Caco-2 (cell line): ENCODE measurements at regions not wholly inside any gene's neighbourhood (a gene's known extent, or its start where the extent isn't known, plus 50 kb on each side); places are given as distances from the start of the nearest gene placed in this dataset.

ENCODE experiments used
- BruUV-seq: library from RNA; stranded (reverse); fragments of 400-500 nt; replicated peaks from 2 replicates; lab custom pipeline; 2021; lab: Mats Ljungman, UMichigan
- CTCF ChIA-PET: fragments of 300-600 bp; sonication (Branson Sonifier 250); formaldehyde crosslinking; loops from one replicate; lab custom pipeline; 2022; ENCODE audit warnings: antibody characterized with exemption; lab: Charles Lee
- POLR2A ChIA-PET: fragments of 300-600 bp; sonication (Branson Sonifier 250); formaldehyde crosslinking; loops from one replicate; lab custom pipeline; 2022; ENCODE audit warnings: antibody characterized with exemption; lab: Charles Lee
- DNase-seq, 2 experiments: peaks; one replicate each; pipeline versions ENCODE4 v3.0.0 to v3.0.0-alpha.2; 2020 to 2022
- H3K27me3 ChIP-seq: replicated peaks from 2 replicates; pipeline ENCODE4 v1.6.0; 2011; ENCODE audit warnings: low read length; ENCODE audit not compliant: control insufficient read depth, insufficient read depth
- H3K36me3 ChIP-seq: 2 replicates; pipeline ENCODE4 v1.5.1; 2011; ENCODE audit warnings: low read length; ENCODE audit not compliant: control insufficient read depth, insufficient read depth
- H3K4me1 ChIP-seq: fragments of 250-450 bp; sonication (Bioruptor Pico); 2 replicates; pipeline ENCODE4 v1.5.1; 2020; ENCODE audit warnings: mild to moderate bottlenecking
- H3K4me3 ChIP-seq: 2 replicates; pipeline ENCODE4 v1.5.1; 2011; ENCODE audit warnings: low read depth, mild to moderate bottlenecking, control low read depth, low read length
- H3K9me3 ChIP-seq: fragments of 250-450 bp; sonication (Bioruptor Pico); 2 replicates; pipeline ENCODE4 v1.5.1; 2020; ENCODE audit warnings: mild to moderate bottlenecking, moderate library complexity
- H3K27ac Mint-ChIP-seq: one replicate; pipeline ENCODE4 v1.8.0; 2022; ENCODE audit warnings: mixed read lengths; ENCODE audit not compliant: unreplicated experiment
- H3K27me3 Mint-ChIP-seq: one replicate; pipeline ENCODE4 v1.8.0; 2022; ENCODE audit warnings: mixed read lengths; ENCODE audit not compliant: insufficient read depth, unreplicated experiment
- H3K36me3 Mint-ChIP-seq: one replicate; pipeline ENCODE4 v1.8.0; 2022; ENCODE audit warnings: mild to moderate bottlenecking, mixed read lengths; ENCODE audit not compliant: insufficient read depth, unreplicated experiment
- H3K4me1 Mint-ChIP-seq: one replicate; pipeline ENCODE4 v1.8.0; 2022; ENCODE audit warnings: low read depth, mixed read lengths; ENCODE audit not compliant: unreplicated experiment
- H3K4me3 Mint-ChIP-seq: one replicate; pipeline ENCODE4 v1.8.0; 2022; ENCODE audit warnings: mild to moderate bottlenecking, moderate library complexity, mixed read lengths; ENCODE audit not compliant: unreplicated experiment
- H3K9me3 Mint-ChIP-seq: one replicate; pipeline ENCODE4 v1.8.0; 2022; ENCODE audit warnings: mixed read lengths; ENCODE audit not compliant: unreplicated experiment
- CTCF ChIP-seq, 2 experiments: fragments of 200-600 bp in 1 of 2; IDR thresholded peaks; 1 replicate in 1 of 2; 2 replicates in 1 of 2; pipeline versions ENCODE4 v1.5.1 to v1.8.0; 2011 to 2022; ENCODE audit warnings: antibody characterized with exemption in 1 of 2, control low read depth in 1 of 2, inconsistent platforms in 1 of 2, low read depth in 1 of 2, low read length in 1 of 2, mild to moderate bottlenecking in 1 of 2, moderate library complexity in 1 of 2; ENCODE audit not compliant: insufficient read depth in 1 of 2, severe bottlenecking in 1 of 2, unreplicated experiment in 1 of 2
- intact Hi-C: fragments of 100-400 bp; cut with micrococcal nuclease; formaldehyde crosslinking; loops from one replicate; pipeline ENCODE4 v1.10.0; 2022; ENCODE audit not compliant: unreplicated experiment

GRCh38 chr13:50389726-50390125 is 374.5 kb downstream of the KCNRG start:
- ChIA-PET POLR2A (interaction anchor here (0.6 kb wide), 1 partner anchor 208 kb away, joined by 6 read pairs; no protein-coding TSS in a partner anchor), CTCF (no interaction called here)
- Histone ChIP-seq H3K27me3 (no peaks in the 10 kb centered on the region), H3K36me3 (no peaks in the 10 kb centered on the region), H3K4me3 (no peak overlapping the region), H3K9me3 (no peaks in the 10 kb centered on the region), H3K4me1 (no peaks in the 10 kb centered on the region)
- no peaks in the 10 kb centered on the region for H3K27me3 Mint-ChIP-seq
- no peak for TF ChIP-seq CTCF (IDR thresholded peaks at IDR 0.05; ENCODE audit: insufficient read depth in 1 of 2, low read depth in 1 of 2, low read length in 1 of 2, severe bottlenecking in 1 of 2, unreplicated experiment in 1 of 2)
- H3K9me3 Mint-ChIP-seq, result no peaks in the 10 kb centered on the region
- H3K27ac Mint-ChIP-seq, result no peak overlapping the region
- no peak overlapping the region for H3K4me3 Mint-ChIP-seq
- peaks cover 9% of the 10 kb centered on the region for H3K4me1 Mint-ChIP-seq
- H3K36me3 Mint-ChIP-seq, result no peaks in the 10 kb centered on the region
- intact Hi-C loops, result loop anchor here (5.0 to 10.0 kb wide), 2 partner anchors 217 to 525 kb away; no protein-coding TSS in a partner anchor
- BruUV-seq, result no TSS peak
- DNase-seq, result no peak

GRCh38 chr13:50390503-50391248 is 375.4 kb downstream of the KCNRG start:
- BruUV-seq, result no TSS peak
- DNase-seq, result no peak

GRCh38 chr13:50392977-50393376 is 377.7 kb downstream of the KCNRG start:
- intact Hi-C loops, result no loop called here
- H3K9me3 Mint-ChIP-seq, result no peaks in the 10 kb centered on the region
- Histone ChIP-seq H3K4me1 (no peaks in the 10 kb centered on the region), H3K36me3 (no peaks in the 10 kb centered on the region; the same call in 1 of the 2 replicates), H3K4me3 (no peak overlapping the region), H3K9me3 (no peaks in the 10 kb centered on the region), H3K27me3 (no peaks in the 10 kb centered on the region)
- no peak for DNase-seq
- no peak for TF ChIP-seq CTCF (IDR thresholded peaks at IDR 0.05; ENCODE audit: insufficient read depth in 1 of 2, low read depth in 1 of 2, low read length in 1 of 2, severe bottlenecking in 1 of 2, unreplicated experiment in 1 of 2)
- BruUV-seq, result no TSS peak
- H3K4me1 Mint-ChIP-seq, result no peaks in the 10 kb centered on the region
- H3K4me3 Mint-ChIP-seq, result no peak overlapping the region
- ChIA-PET CTCF (no interaction called here), POLR2A (no interaction called here)
- no peak overlapping the region for H3K27ac Mint-ChIP-seq
- H3K36me3 Mint-ChIP-seq, result no peaks in the 10 kb centered on the region
- no peaks in the 10 kb centered on the region for H3K27me3 Mint-ChIP-seq

More at GRCh38 chr13:50390503-50391248, 375.4 kb downstream of the KCNRG start:
- Histone ChIP-seq H3K27me3 (no peaks in the 10 kb centered on the region), H3K36me3 (no peaks in the 10 kb centered on the region), H3K9me3 (no peaks in the 10 kb centered on the region), H3K4me3 (no peak overlapping the region), H3K4me1 (no peaks in the 10 kb centered on the region)
- intact Hi-C loops, result no loop called here
- Mint-ChIP-seq H3K4me1 (peaks cover 9% of the 10 kb centered on the region), H3K36me3 (no peaks in the 10 kb centered on the region), H3K27ac (no peak overlapping the region), H3K4me3 (no peak overlapping the region), H3K9me3 (no peaks in the 10 kb centered on the region), H3K27me3 (no peaks in the 10 kb centered on the region)
- ChIA-PET POLR2A (interaction anchor here (0.6 kb wide), 1 partner anchor 598 kb away, joined by 7 read pairs; no protein-coding TSS in a partner anchor), CTCF (no interaction called here)
- no peak for TF ChIP-seq CTCF (IDR thresholded peaks at IDR 0.05; ENCODE audit: insufficient read depth in 1 of 2, low read depth in 1 of 2, low read length in 1 of 2, severe bottlenecking in 1 of 2, unreplicated experiment in 1 of 2)
